Caco-2 (cell line): ENCODE measurements at regions not wholly inside any gene's neighbourhood (a gene's known extent, or its start where the extent isn't known, plus 50 kb on each side); places are given as distances from the start of the nearest gene placed in this dataset.

Source experiments
- BruUV-seq: library from RNA; stranded (reverse); fragments of 400-500 nt; replicated peaks from 2 replicates; lab custom pipeline; 2021; lab: Mats Ljungman, UMichigan
- CTCF ChIA-PET: fragments of 300-600 bp; sonication (Branson Sonifier 250); formaldehyde crosslinking; loops from one replicate; lab custom pipeline; 2022; ENCODE audit warnings: antibody characterized with exemption; lab: Charles Lee
- POLR2A ChIA-PET: fragments of 300-600 bp; sonication (Branson Sonifier 250); formaldehyde crosslinking; loops from one replicate; lab custom pipeline; 2022; ENCODE audit warnings: antibody characterized with exemption; lab: Charles Lee
- DNase-seq, 2 experiments: peaks; one replicate each; pipeline versions ENCODE4 v3.0.0 to v3.0.0-alpha.2; 2020 to 2022
- H3K27me3 ChIP-seq: replicated peaks from 2 replicates; pipeline ENCODE4 v1.6.0; 2011; ENCODE audit warnings: low read length; ENCODE audit not compliant: control insufficient read depth, insufficient read depth
- H3K36me3 ChIP-seq: 2 replicates; pipeline ENCODE4 v1.5.1; 2011; ENCODE audit warnings: low read length; ENCODE audit not compliant: control insufficient read depth, insufficient read depth
- H3K4me1 ChIP-seq: fragments of 250-450 bp; sonication (Bioruptor Pico); 2 replicates; pipeline ENCODE4 v1.5.1; 2020; ENCODE audit warnings: mild to moderate bottlenecking
- H3K4me3 ChIP-seq: 2 replicates; pipeline ENCODE4 v1.5.1; 2011; ENCODE audit warnings: low read depth, mild to moderate bottlenecking, control low read depth, low read length
- H3K9me3 ChIP-seq: fragments of 250-450 bp; sonication (Bioruptor Pico); 2 replicates; pipeline ENCODE4 v1.5.1; 2020; ENCODE audit warnings: mild to moderate bottlenecking, moderate library complexity
- H3K27ac Mint-ChIP-seq: one replicate; pipeline ENCODE4 v1.8.0; 2022; ENCODE audit warnings: mixed read lengths; ENCODE audit not compliant: unreplicated experiment
- H3K27me3 Mint-ChIP-seq: one replicate; pipeline ENCODE4 v1.8.0; 2022; ENCODE audit warnings: mixed read lengths; ENCODE audit not compliant: insufficient read depth, unreplicated experiment
- H3K36me3 Mint-ChIP-seq: one replicate; pipeline ENCODE4 v1.8.0; 2022; ENCODE audit warnings: mild to moderate bottlenecking, mixed read lengths; ENCODE audit not compliant: insufficient read depth, unreplicated experiment
- H3K4me1 Mint-ChIP-seq: one replicate; pipeline ENCODE4 v1.8.0; 2022; ENCODE audit warnings: low read depth, mixed read lengths; ENCODE audit not compliant: unreplicated experiment
- H3K4me3 Mint-ChIP-seq: one replicate; pipeline ENCODE4 v1.8.0; 2022; ENCODE audit warnings: mild to moderate bottlenecking, moderate library complexity, mixed read lengths; ENCODE audit not compliant: unreplicated experiment
- H3K9me3 Mint-ChIP-seq: one replicate; pipeline ENCODE4 v1.8.0; 2022; ENCODE audit warnings: mixed read lengths; ENCODE audit not compliant: unreplicated experiment
- intact Hi-C: fragments of 100-400 bp; cut with micrococcal nuclease; formaldehyde crosslinking; loops from one replicate; pipeline ENCODE4 v1.10.0; 2022; ENCODE audit not compliant: unreplicated experiment
- TF ChIP-seq, protein P1 (sequence below), 2 experiments: fragments of 200-600 bp in 1 of 2; IDR thresholded peaks; 1 replicate in 1 of 2; 2 replicates in 1 of 2; pipeline versions ENCODE4 v1.5.1 to v1.8.0; 2011 to 2022; ENCODE audit warnings: antibody characterized with exemption in 1 of 2, control low read depth in 1 of 2, inconsistent platforms in 1 of 2, low read depth in 1 of 2, low read length in 1 of 2, mild to moderate bottlenecking in 1 of 2, moderate library complexity in 1 of 2; ENCODE audit not compliant: insufficient read depth in 1 of 2, severe bottlenecking in 1 of 2, unreplicated experiment in 1 of 2

DNA sequence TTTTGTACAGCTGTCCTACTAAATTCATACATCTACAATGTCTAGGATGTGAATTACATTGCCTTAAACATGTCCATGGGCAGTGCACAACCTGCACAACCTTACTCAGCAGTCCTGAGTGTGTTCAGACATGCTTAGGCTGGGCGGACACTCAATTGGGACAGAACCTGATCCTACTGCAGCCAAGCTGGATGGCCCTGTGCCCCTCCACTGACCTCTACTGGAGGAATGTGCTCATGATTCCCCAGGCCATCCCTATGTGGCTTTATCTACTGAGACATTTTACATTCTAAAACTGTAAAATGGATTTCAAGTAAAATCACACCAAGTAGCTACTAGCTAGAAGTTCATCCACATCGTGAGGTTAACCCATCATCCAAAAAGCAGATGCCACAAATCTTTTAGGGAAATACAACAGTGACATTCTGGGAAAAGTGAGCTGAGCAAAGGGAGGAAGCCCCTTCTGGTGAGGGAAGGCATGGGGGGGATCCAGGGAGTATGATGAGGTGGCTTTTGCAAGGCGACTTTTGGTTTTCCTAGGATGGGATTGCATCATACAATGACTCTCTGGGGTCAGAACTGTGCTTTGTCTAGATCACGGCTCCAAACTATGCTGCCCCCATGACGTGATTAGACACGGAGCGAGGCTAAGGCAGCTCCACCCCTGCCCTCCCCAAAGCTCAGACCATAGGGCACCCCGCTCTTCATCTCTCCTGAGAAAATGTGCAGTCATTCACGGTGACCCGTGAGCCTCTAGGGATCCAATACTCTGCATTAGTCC is 911.7 kb upstream of the TMEM132C start:
- no peak overlapping the region for H3K4me3 ChIP-seq
- no peaks in the 10 kb centered on the region for H3K36me3 ChIP-seq
- CTCF ChIA-PET: no interaction called here
- Mint-ChIP-seq H3K27me3 (no peaks in the 10 kb centered on the region), H3K27ac (no peak overlapping the region), H3K4me1 (no peaks in the 10 kb centered on the region), H3K4me3 (no peak overlapping the region), H3K36me3 (no peaks in the 10 kb centered on the region), H3K9me3 (no peaks in the 10 kb centered on the region)
- intact Hi-C loops: loop anchor here (2.0 to 5.0 kb wide), 2 partner anchors 73 to 246 kb away; no protein-coding TSS in a partner anchor
- POLR2A ChIA-PET: no interaction called here
- no TSS peak for BruUV-seq
- no peaks in the 10 kb centered on the region for H3K4me1 ChIP-seq
- TF ChIP-seq, protein P1, sequence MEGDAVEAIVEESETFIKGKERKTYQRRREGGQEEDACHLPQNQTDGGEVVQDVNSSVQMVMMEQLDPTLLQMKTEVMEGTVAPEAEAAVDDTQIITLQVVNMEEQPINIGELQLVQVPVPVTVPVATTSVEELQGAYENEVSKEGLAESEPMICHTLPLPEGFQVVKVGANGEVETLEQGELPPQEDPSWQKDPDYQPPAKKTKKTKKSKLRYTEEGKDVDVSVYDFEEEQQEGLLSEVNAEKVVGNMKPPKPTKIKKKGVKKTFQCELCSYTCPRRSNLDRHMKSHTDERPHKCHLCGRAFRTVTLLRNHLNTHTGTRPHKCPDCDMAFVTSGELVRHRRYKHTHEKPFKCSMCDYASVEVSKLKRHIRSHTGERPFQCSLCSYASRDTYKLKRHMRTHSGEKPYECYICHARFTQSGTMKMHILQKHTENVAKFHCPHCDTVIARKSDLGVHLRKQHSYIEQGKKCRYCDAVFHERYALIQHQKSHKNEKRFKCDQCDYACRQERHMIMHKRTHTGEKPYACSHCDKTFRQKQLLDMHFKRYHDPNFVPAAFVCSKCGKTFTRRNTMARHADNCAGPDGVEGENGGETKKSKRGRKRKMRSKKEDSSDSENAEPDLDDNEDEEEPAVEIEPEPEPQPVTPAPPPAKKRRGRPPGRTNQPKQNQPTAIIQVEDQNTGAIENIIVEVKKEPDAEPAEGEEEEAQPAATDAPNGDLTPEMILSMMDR (IDR thresholded peaks at IDR 0.05; ENCODE audit: insufficient read depth in 1 of 2, low read depth in 1 of 2, low read length in 1 of 2, severe bottlenecking in 1 of 2, unreplicated experiment in 1 of 2): peak; percentile 32 to 45
- peak in 1 of 2 experiments; percentile 19 for DNase-seq
- 0 out of 2 replicates have a peak, but pooled peaks cover 3% of the 10 kb centered on the region for H3K9me3 ChIP-seq
- H3K27me3 ChIP-seq: no peaks in the 10 kb centered on the region

DNA sequence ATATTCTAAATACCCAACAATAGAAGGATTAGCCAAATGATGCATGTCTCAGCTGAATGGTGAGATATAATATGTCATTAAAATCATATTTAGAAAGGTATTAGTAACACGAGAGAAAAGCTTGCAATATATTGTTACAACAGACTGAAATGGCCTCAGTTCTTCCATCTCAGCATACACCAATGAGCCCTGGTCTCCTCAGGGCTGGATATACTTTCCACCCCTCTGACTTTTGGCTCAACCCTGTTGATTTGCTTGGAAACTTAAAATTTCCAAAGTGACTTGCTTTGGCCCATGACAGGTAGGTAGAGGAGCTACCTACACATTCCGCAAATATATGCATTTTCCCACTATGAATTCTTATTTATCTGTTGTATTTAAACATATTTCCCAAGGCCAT is 908.1 kb upstream of the TMEM132C start:
- no peaks in the 10 kb centered on the region for H3K4me1 Mint-ChIP-seq
- H3K27me3 Mint-ChIP-seq: no peaks in the 10 kb centered on the region
- H3K9me3 Mint-ChIP-seq: no peaks in the 10 kb centered on the region
- H3K4me3 Mint-ChIP-seq: no peak overlapping the region
- H3K36me3 ChIP-seq: no peaks in the 10 kb centered on the region
- POLR2A ChIA-PET: no interaction called here
- no peaks in the 10 kb centered on the region for H3K36me3 Mint-ChIP-seq
- BruUV-seq: no TSS peak
- intact Hi-C loops: loop anchor here (5.0 kb wide), 1 partner anchor 77 kb away; no protein-coding TSS in a partner anchor
- CTCF ChIA-PET: no interaction called here
- no peaks in the 10 kb centered on the region for H3K27me3 ChIP-seq
- no peak overlapping the region for H3K27ac Mint-ChIP-seq
- TF ChIP-seq, protein P1 (IDR thresholded peaks at IDR 0.05; ENCODE audit: insufficient read depth in 1 of 2, low read depth in 1 of 2, low read length in 1 of 2, severe bottlenecking in 1 of 2, unreplicated experiment in 1 of 2): no peak
- no peaks in the 10 kb centered on the region for H3K9me3 ChIP-seq
- no peak for DNase-seq
- no peak overlapping the region for H3K4me3 ChIP-seq
- no peaks in the 10 kb centered on the region for H3K4me1 ChIP-seq

DNA sequence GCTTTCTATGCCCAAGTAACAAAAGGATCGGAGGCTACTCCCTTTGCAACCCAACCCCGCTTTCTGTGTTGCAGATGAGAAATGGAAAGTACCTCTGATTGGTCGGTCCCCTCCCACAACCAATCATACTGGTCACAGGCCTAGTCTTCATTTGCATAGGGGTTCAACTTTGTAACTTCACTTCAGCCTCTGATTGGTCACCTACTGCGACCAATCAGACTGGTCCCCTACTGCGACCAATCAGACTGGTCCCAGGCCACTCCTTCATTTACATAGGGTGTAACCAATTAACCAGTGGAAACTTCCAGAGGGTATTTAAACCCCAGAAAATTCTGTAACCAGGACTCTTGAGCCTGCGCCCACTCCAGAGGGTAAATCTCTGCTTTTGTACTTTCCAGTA is 906.4 kb upstream of the TMEM132C start:
- ChIA-PET CTCF (no interaction called here), POLR2A (no interaction called here)
- no peaks in the 10 kb centered on the region for H3K27me3 ChIP-seq
- DNase-seq: no peak
- H3K4me1 ChIP-seq: no peaks in the 10 kb centered on the region
- Mint-ChIP-seq H3K9me3 (peaks cover 15% of the 10 kb centered on the region), H3K36me3 (no peaks in the 10 kb centered on the region), H3K27me3 (no peaks in the 10 kb centered on the region), H3K27ac (no peak overlapping the region), H3K4me3 (no peak overlapping the region), H3K4me1 (no peaks in the 10 kb centered on the region)
- TF ChIP-seq, protein P1 (IDR thresholded peaks at IDR 0.05; ENCODE audit: insufficient read depth in 1 of 2, low read depth in 1 of 2, low read length in 1 of 2, severe bottlenecking in 1 of 2, unreplicated experiment in 1 of 2): no peak
- H3K36me3 ChIP-seq: no peaks in the 10 kb centered on the region
- no peak overlapping the region for H3K4me3 ChIP-seq
- intact Hi-C loops: no loop called here
- BruUV-seq: no TSS peak
- H3K9me3 ChIP-seq: no peaks in the 10 kb centered on the region
